ENCODE measurements at regions not wholly inside any gene's neighbourhood (a gene's known extent, or its start where the extent isn't known, plus 50 kb on each side); places are given as distances from the start of the nearest gene placed in this dataset.

GRCh38 chr10:120077707-120078492 is 185.4 kb downstream of the SEC23IP start:
- TF ChIP-seq CTCF (IDR thresholded peaks at IDR 0.05) (no peak), E2F5 (CRISPR knock-in tag; IDR thresholded peaks at IDR 0.05) (no peak)
